Adrenal gland (tissue), 9 donors: ENCODE measurements at regions not wholly inside any gene's neighbourhood (a gene's known extent, or its start where the extent isn't known, plus 50 kb on each side); places are given as distances from the start of the nearest gene placed in this dataset.

Source experiments
- DNase-seq, 7 donors: peaks; one replicate each; pipeline ENCODE4 v3.0.0-alpha.2; 2019 to 2020
- H3K27ac ChIP-seq, 5 donors: fragments of 200-600 bp; sonication (generic) in 4 of 5; 1 replicate in 3 of 5; 2 replicates in 2 of 5; pipeline versions ENCODE4 v1.5.1 to v1.8.0; 2016 to 2020; ENCODE audit warnings: mild to moderate bottlenecking in 1 of 5
- H3K27me3 ChIP-seq: fragments of 200-600 bp; 2 replicates; pipeline ENCODE4 v1.8.0; 2021
- H3K36me3 ChIP-seq, 2 donors: fragments of 200-600 bp; replicated peaks in 1 of 2; 1 replicate in 1 of 2; 2 replicates in 1 of 2; pipeline versions ENCODE4 v1.5.1 to v1.8.0; 2018 to 2022
- H3K4me1 ChIP-seq, 2 donors: fragments of 200-600 bp; replicated peaks in 1 of 2; 1 replicate in 1 of 2; 2 replicates in 1 of 2; pipeline versions ENCODE4 v1.5.1 to v1.8.0; 2018 to 2021
- H3K4me3 ChIP-seq, 4 donors: fragments of 200-600 bp; sonication (generic) in 3 of 4; one replicate each; pipeline ENCODE4 v1.5.1; 2016 to 2018
- H3K9me3 ChIP-seq, 3 donors: fragments of 200-600 bp; sonication (generic) in 1 of 3; replicated peaks in 1 of 3; 1 replicate in 2 of 3; 2 replicates in 1 of 3; pipeline versions ENCODE4 v1.5.1 to v1.8.0; 2016 to 2021
- POLR2A ChIP-seq, 2 donors: fragments of 450-650 bp; IDR thresholded peaks; one replicate each; pipeline ENCODE4 v1.6.1; 2017; ENCODE audit warnings: antibody characterized with exemption in 2 of 2, mild to moderate bottlenecking in 2 of 2, moderate library complexity in 1 of 2
- WGBS, 4 donors: extraction: QIAGEN DNeasy Blood & Tissue Kit in 2 of 4; methylation state at CpG; one replicate each; pipeline versions ENCODE4 v1.1.5 to v1.1.7; 2013 to 2017; 5-methylcytosine and 5-hydroxymethylcytosine counted together
- intact Hi-C, 2 donors: fragments of 100-400 bp; cut with DNase I; formaldehyde crosslinking; loops; one replicate each; pipeline versions ENCODE4 v1.14.1 to v1.15.0; 2022 to 2023
- TF ChIP-seq, protein P1 (sequence below), 6 experiments: fragments of 450-650 bp in 4 of 6; fragments of 200-600 bp in 2 of 6; sonication (generic) in 1 of 6; IDR thresholded peaks; 1 replicate in 5 of 6; 2 replicates in 1 of 6; pipeline versions ENCODE4 v1.5.1 to v1.8.0; 2016 to 2021; ENCODE audit warnings: antibody characterized with exemption in 6 of 6, mild to moderate bottlenecking in 2 of 6, moderate library complexity in 1 of 6
- donor health status: healthy with polysubstance abuse.
- donor health status: Bipolar disorder and iron deficiency.
- donor health status: DM: yes; HTN: yes; CAD: no.
- donor health status: DM: no; HTN: no; CAD: no.
- donor health status: DM: no; HTN: no; CAD: no.

DNA sequence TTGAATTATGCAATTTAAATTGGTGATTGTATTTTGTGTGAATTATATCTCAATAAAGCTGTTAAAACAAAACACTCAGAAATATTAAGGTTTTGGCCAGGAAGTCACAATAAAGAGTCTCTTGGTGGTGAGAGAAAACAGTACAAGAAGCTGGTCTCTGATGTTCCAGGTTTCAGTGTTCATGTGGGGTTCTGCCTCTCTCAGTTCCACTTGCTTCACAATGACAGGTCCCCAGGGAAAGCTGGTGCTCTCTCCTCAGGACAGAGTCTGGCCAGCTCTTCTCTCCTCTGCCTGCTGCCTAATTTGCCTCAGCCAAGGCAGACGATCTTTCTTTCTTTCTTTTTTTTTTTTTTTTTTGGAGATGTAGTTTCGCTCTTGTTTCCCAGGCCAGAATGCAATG lies 342.9 kb upstream of the PLXNA2 start:
- H3K4me3 ChIP-seq: no peak overlapping the region
- TF ChIP-seq POLR2A (IDR thresholded peaks at IDR 0.05): no peak
- TF ChIP-seq, protein P1, sequence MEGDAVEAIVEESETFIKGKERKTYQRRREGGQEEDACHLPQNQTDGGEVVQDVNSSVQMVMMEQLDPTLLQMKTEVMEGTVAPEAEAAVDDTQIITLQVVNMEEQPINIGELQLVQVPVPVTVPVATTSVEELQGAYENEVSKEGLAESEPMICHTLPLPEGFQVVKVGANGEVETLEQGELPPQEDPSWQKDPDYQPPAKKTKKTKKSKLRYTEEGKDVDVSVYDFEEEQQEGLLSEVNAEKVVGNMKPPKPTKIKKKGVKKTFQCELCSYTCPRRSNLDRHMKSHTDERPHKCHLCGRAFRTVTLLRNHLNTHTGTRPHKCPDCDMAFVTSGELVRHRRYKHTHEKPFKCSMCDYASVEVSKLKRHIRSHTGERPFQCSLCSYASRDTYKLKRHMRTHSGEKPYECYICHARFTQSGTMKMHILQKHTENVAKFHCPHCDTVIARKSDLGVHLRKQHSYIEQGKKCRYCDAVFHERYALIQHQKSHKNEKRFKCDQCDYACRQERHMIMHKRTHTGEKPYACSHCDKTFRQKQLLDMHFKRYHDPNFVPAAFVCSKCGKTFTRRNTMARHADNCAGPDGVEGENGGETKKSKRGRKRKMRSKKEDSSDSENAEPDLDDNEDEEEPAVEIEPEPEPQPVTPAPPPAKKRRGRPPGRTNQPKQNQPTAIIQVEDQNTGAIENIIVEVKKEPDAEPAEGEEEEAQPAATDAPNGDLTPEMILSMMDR (IDR thresholded peaks at IDR 0.05): no peak
- H3K4me1 ChIP-seq: no peaks in the 10 kb centered on the region
- H3K27ac ChIP-seq: no peak overlapping the region
- no peak for DNase-seq
- intact Hi-C loops: no loop called here
- H3K36me3 ChIP-seq: no peaks in the 10 kb centered on the region
- H3K9me3 ChIP-seq: no peaks in the 10 kb centered on the region
- H3K27me3 ChIP-seq: no peaks in the 10 kb centered on the region
- WGBS, 4 donors: 68 to 73% (median 69%) methylated on average over 2 of the region's 2 CpGs

DNA sequence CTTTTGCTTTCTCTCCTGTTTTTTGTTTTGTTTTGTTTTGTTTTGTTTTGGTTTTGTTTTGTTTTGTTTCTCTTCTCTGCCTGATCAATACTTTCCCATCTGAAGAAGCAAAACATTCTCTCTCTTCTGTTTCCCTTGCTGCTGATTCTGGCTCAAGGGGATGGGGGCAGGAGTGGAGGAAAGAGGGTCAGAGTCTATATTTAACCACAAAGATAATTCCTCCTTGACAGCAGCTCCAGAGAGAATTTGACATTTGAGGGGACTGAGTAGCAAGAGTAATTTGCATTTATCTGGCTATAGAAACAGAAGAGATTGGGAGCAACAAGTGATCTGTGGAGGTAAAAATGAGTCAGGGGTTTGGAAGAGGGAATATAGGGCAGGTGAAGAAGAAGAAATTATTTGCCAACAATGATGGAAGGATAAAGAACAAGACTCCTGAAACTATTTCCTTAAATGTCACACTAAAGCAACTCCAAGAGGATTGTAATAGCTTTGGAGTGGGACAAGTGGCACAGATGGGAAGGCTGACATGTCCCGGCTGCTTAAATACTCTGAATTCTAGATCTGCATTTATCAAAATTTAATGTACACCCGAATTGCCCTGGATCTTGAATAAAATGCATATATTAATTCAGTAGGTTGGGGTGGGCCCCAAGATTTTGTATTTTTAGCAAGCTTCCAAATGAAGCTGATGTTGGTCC lies 349.3 kb upstream of the PLXNA2 start:
- Histone ChIP-seq H3K27ac (no peak overlapping the region), H3K4me3 (no peak overlapping the region)

DNA sequence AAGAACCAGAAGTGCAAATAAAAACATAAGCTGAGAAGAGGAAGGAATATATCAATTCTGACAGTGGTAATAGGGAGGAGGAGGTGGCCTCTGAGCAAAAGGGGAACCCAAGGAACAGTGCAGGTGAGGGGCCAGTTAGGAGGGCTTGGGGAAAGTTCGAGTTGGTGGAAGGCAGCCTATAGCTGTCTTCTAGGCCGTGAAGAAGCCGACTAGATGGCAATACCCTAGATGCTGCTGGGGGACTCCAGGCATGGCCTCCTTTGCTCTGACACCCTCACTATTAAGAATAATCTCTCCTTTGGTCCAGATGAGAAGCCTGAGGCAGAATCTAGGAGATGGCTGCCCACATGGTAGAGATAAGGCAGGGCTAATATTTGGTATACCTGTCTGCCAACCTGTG lies 351.1 kb upstream of the PLXNA2 start:
- no peaks in the 10 kb centered on the region for H3K4me1 ChIP-seq
- H3K27ac ChIP-seq: peak overlapping the region in 1 of 5 donors; percentile 5
- WGBS, 4 donors: 65 to 85% (median 76%) methylated on average over 3 of the region's 3 CpGs
- H3K36me3 ChIP-seq: no peaks in the 10 kb centered on the region
- no peak for DNase-seq
- TF ChIP-seq, protein P1 (IDR thresholded peaks at IDR 0.05): no peak
- TF ChIP-seq POLR2A (IDR thresholded peaks at IDR 0.05): no peak
- no peaks in the 10 kb centered on the region for H3K9me3 ChIP-seq
- intact Hi-C loops: no loop called here
- no peak overlapping the region for H3K4me3 ChIP-seq
- H3K27me3 ChIP-seq: no peaks in the 10 kb centered on the region

More for the DNA sequence above, 349.3 kb upstream of the PLXNA2 start:
- intact Hi-C loops: no loop called here
- 63 to 85% (median 73%) methylated on average over 2 of the region's 2 CpGs for WGBS, 4 donors
- no peaks in the 10 kb centered on the region for H3K4me1 ChIP-seq
- no peak for TF ChIP-seq POLR2A (IDR thresholded peaks at IDR 0.05)
- TF ChIP-seq, protein P1 (IDR thresholded peaks at IDR 0.05): no peak
- H3K27me3 ChIP-seq: no peaks in the 10 kb centered on the region
- no peak for DNase-seq
- no peaks in the 10 kb centered on the region for H3K9me3 ChIP-seq
- H3K36me3 ChIP-seq: no peaks in the 10 kb centered on the region

DNA sequence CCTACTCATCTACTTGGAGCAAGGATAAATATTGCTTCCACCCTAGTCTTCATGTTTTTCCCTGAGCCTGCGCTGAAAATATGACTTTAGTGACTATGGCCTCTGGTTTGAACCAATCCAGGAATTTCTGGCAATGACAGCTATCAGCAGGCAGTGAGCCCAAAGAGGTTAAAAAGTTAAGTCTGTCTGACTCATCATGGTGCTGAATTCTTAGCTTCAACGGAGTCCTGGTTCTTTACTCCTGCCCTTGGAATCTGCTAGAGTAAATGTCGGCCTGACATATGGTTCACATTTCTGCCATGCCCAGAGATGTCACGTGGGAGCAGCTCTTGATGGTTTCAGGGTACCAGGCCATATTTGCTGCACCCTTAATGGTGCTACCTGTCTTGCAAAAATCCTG lies 351.6 kb upstream of the PLXNA2 start:
- intact Hi-C loops: no loop called here
- 21 to 53% (median 35%) methylated on average over 4 of the region's 4 CpGs for WGBS, 4 donors
- no peaks in the 10 kb centered on the region for H3K36me3 ChIP-seq
- H3K9me3 ChIP-seq: no peaks in the 10 kb centered on the region
- H3K4me1 ChIP-seq: no peaks in the 10 kb centered on the region
- H3K27me3 ChIP-seq: no peaks in the 10 kb centered on the region
- DNase-seq: peak; percentile 20 to 74 (median 46)
- no peak overlapping the region for H3K27ac ChIP-seq
- no peak overlapping the region for H3K4me3 ChIP-seq
- TF ChIP-seq POLR2A (IDR thresholded peaks at IDR 0.05): no peak
- TF ChIP-seq, protein P1 (IDR thresholded peaks at IDR 0.05): no peak
